Prostate gland (tissue), 2 donors: ENCODE measurements at regions not wholly inside any gene's neighbourhood (a gene's known extent, or its start where the extent isn't known, plus 50 kb on each side); places are given as distances from the start of the nearest gene placed in this dataset.

Experiments
- POLR2A ChIP-seq: fragments of 450-650 bp; IDR thresholded peaks from one replicate; pipeline ENCODE4 v1.6.1; 2016; ENCODE audit warnings: antibody characterized with exemption, mild to moderate bottlenecking
- TF ChIP-seq, protein P1 (sequence below), 4 experiments: fragments of 200-600 bp in 2 of 4; fragments of 450-650 bp in 2 of 4; sonication (generic) in 2 of 4; IDR thresholded peaks; 1 replicate in 3 of 4; 2 replicates in 1 of 4; pipeline ENCODE4 v1.5.1; 2016 to 2019; ENCODE audit warnings: antibody characterized with exemption in 4 of 4, mild to moderate bottlenecking in 2 of 4, moderate library complexity in 2 of 4

DNA sequence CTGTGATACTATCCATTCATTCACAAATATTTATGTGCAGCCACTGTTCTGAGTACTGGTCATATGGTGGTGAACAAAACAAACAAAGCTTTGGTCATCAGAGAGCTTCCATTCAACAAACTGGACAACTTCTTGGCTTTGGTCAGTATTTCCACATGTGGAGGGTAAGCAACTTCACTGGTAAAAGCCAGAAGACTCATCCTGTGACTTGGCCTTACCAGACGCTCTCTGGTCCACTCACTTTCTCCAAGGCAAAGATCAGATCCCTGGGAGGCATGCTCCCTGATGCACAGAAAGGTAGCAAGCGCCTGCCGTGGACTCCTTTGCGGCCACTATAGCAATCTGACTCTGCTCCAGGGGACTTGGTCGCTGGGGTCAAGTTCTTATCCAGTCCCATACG, 179.5 kb downstream of the EN1 start:
- TF ChIP-seq POLR2A: no peak
- TF ChIP-seq, protein P1, sequence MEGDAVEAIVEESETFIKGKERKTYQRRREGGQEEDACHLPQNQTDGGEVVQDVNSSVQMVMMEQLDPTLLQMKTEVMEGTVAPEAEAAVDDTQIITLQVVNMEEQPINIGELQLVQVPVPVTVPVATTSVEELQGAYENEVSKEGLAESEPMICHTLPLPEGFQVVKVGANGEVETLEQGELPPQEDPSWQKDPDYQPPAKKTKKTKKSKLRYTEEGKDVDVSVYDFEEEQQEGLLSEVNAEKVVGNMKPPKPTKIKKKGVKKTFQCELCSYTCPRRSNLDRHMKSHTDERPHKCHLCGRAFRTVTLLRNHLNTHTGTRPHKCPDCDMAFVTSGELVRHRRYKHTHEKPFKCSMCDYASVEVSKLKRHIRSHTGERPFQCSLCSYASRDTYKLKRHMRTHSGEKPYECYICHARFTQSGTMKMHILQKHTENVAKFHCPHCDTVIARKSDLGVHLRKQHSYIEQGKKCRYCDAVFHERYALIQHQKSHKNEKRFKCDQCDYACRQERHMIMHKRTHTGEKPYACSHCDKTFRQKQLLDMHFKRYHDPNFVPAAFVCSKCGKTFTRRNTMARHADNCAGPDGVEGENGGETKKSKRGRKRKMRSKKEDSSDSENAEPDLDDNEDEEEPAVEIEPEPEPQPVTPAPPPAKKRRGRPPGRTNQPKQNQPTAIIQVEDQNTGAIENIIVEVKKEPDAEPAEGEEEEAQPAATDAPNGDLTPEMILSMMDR (IDR thresholded peaks at IDR 0.05): no peak
